Left colon (tissue), 2 donors: ENCODE measurements at regions not wholly inside any gene's neighbourhood (a gene's known extent, or its start where the extent isn't known, plus 50 kb on each side); places are given as distances from the start of the nearest gene placed in this dataset.
"Not testable (repeated sequence)": the region's sequence is repeated elsewhere in the genome, so short reads cannot be mapped to it uniquely, and the experiment has no call there.

Experiments used
- ATAC-seq: fragments of 200-7000 bp; cut with Tn5 transposase; one replicate; pipeline ENCODE4 v1.9.1; 2020; ENCODE audit warnings: mild to moderate bottlenecking, moderate library complexity
- DNase-seq, 2 donors: peaks; one replicate each; pipeline ENCODE4 v3.0.0-alpha.2; 2020
- intact Hi-C, 2 donors: fragments of 100-400 bp; cut with DNase I in 1 of 2; cut with micrococcal nuclease in 1 of 2; formaldehyde crosslinking; loops; one replicate each; pipeline versions ENCODE4 v1.11.2 to v1.14.0; 2022; cut with DNase I, micrococcal nuclease
- donor health status: DM: no; HTN: no; CAD: no.
- donor health status: DM: yes; HTN: yes; CAD: no.

- ATAC-seq, result no peak
- no peak for DNase-seq
- intact Hi-C loops, result no loop called here
Observed at GRCh38 chr6:159642995-159643394, 50.0 kb downstream of the SOD2 start.

- ATAC-seq (no peak), DNase-seq (no peak)
- intact Hi-C loops, result no loop called here
Observed at GRCh38 chr6:159642481-159642880, 50.6 kb downstream of the SOD2 start.

GRCh38 chr6:159640722-159641482, 52.1 kb downstream of the SOD2 start:
- DNase-seq, result no peak
- ATAC-seq, result no peak
- intact Hi-C loops, result no loop called here

- DNase-seq (no peak), ATAC-seq (no peak)
- intact Hi-C loops, result no loop called here
Observed at GRCh38 chr6:159640322-159640721, 52.7 kb downstream of the SOD2 start.

- ATAC-seq (no peak), DNase-seq (no peak)
- intact Hi-C loops, result no loop called here
Observed at GRCh38 chr6:159639721-159640120, 53.3 kb downstream of the SOD2 start.

- intact Hi-C loops, result no loop called here
- DNase-seq, result no peak
- ATAC-seq, result no peak
Observed at GRCh38 chr6:159633196-159633595, 59.8 kb downstream of the SOD2 start.

GRCh38 chr6:159631886-159632285, 61.2 kb downstream of the SOD2 start:
- ATAC-seq, result no peak
- intact Hi-C loops, result no loop called here

GRCh38 chr6:159627939-159628338, 65.1 kb downstream of the SOD2 start:
- ATAC-seq (no peak), DNase-seq (no peak)
- intact Hi-C loops, result no loop called here

More at GRCh38 chr6:159631886-159632285, 61.2 kb downstream of the SOD2 start:
- no peak for DNase-seq

- ATAC-seq, DNase-seq, intact Hi-C loops: not testable (repeated sequence)
Observed at GRCh38 chr6:159626506-159626905, 66.5 kb downstream of the SOD2 start.

- ATAC-seq, result no peak
- DNase-seq, result no peak
- intact Hi-C loops, result no loop called here
Observed at GRCh38 chr6:159623156-159623555, 69.9 kb downstream of the SOD2 start.

GRCh38 chr6:159620947-159621346, 72.1 kb downstream of the SOD2 start:
- intact Hi-C loops, result no loop called here
- DNase-seq (no peak), ATAC-seq (no peak)

GRCh38 chr6:159617444-159617843, 75.6 kb downstream of the SOD2 start:
- ATAC-seq, result no peak
- intact Hi-C loops, result no loop called here
- DNase-seq, result no peak

GRCh38 chr6:159616456-159616855, 76.6 kb downstream of the SOD2 start:
- ATAC-seq (no peak), DNase-seq (no peak)
- intact Hi-C loops, result no loop called here

GRCh38 chr6:159615918-159616317, 77.1 kb downstream of the SOD2 start:
- intact Hi-C loops, result no loop called here
- ATAC-seq (no peak), DNase-seq (no peak)

GRCh38 chr6:159610881-159611280, 82.2 kb downstream of the SOD2 start:
- intact Hi-C loops, result no loop called here

GRCh38 chr6:159609652-159610178, 83.3 kb downstream of the SOD2 start:
- DNase-seq (no peak), ATAC-seq (no peak)
- intact Hi-C loops, result no loop called here

More at GRCh38 chr6:159610881-159611280, 82.2 kb downstream of the SOD2 start:
- no peak for DNase-seq
- no peak for ATAC-seq

GRCh38 chr6:159608961-159609651, 83.9 kb downstream of the SOD2 start:
- DNase-seq (no peak), ATAC-seq (no peak)
- intact Hi-C loops, result no loop called here

- intact Hi-C loops, result no loop called here
- ATAC-seq, result no peak
- DNase-seq, result no peak
Observed at GRCh38 chr6:159606786-159607185, 86.3 kb downstream of the SOD2 start.

- ATAC-seq (no peak), DNase-seq (no peak)
- intact Hi-C loops, result no loop called here
Observed at GRCh38 chr6:159604443-159604956, 88.5 kb downstream of the SOD2 start.

- intact Hi-C loops, result no loop called here
- ATAC-seq, result no peak
- no peak for DNase-seq
Observed at GRCh38 chr6:159602431-159603041, 90.5 kb downstream of the SOD2 start.
